HCT116 (cell line): ENCODE measurements at regions not wholly inside any gene's neighbourhood (a gene's known extent, or its start where the extent isn't known, plus 50 kb on each side); places are given as distances from the start of the nearest gene placed in this dataset.

Experiments used
- ATF3 ChIP-seq: IDR thresholded peaks from 2 replicates; pipeline ENCODE4 v1.6.1; 2012
- CTCF ChIP-seq, 3 experiments: fragments of 200-600 bp in 1 of 3; sonication (generic) in 1 of 3; IDR thresholded peaks in 2 of 3; conservative IDR thresholded peaks in 1 of 3; 2 replicates each; pipeline ENCODE4 v1.5.1; 2012 to 2017; ENCODE audit warnings: low read depth in 2 of 3, low read length in 2 of 3, antibody characterized with exemption in 1 of 3, borderline replicate concordance in 1 of 3, control low read depth in 1 of 3, mild to moderate bottlenecking in 1 of 3, mixed read lengths in 1 of 3, mixed run types in 1 of 3, moderate library complexity in 1 of 3; ENCODE audit not compliant: insufficient read depth in 1 of 3
- ELF1 ChIP-seq: IDR thresholded peaks from 2 replicates; pipeline ENCODE4 v1.6.1; 2012; ENCODE audit warnings: low read depth, borderline replicate concordance
- EZH2 ChIP-seq: fragments of 200-600 bp; sonication (generic); IDR thresholded peaks from 2 replicates; pipeline ENCODE4 v1.6.1; 2017; ENCODE audit warnings: antibody characterized with exemption, mixed run types
- MAX ChIP-seq: IDR thresholded peaks from 2 replicates; pipeline ENCODE4 v1.6.1; 2012
- POLR2A ChIP-seq: IDR thresholded peaks from 2 replicates; pipeline ENCODE4 v1.7.0; 2011; ENCODE audit warnings: borderline replicate concordance; ENCODE audit not compliant: insufficient read depth, insufficient read length; ENCODE audit errors: extremely low read depth
- POLR2AphosphoS5 ChIP-seq: IDR thresholded peaks from 2 replicates; pipeline ENCODE4 v1.6.1; 2011; ENCODE audit warnings: mild to moderate bottlenecking, low read depth, low read length, moderate library complexity
- YY1 ChIP-seq: IDR thresholded peaks from 2 replicates; pipeline ENCODE4 v1.6.1; 2011; ENCODE audit warnings: low read length, low read depth, moderate library complexity, mild to moderate bottlenecking; ENCODE audit not compliant: insufficient replicate concordance; ENCODE audit errors: extremely low read depth
- ZFX ChIP-seq: fragments of 450-650 bp; IDR thresholded peaks from 2 replicates; pipeline ENCODE4 v1.6.1; 2017

GRCh38 chr19:28908941-28909340 lies 304.0 kb downstream of the UQCRFS1 start:
- TF ChIP-seq ATF3, result no peak
- no peak for TF ChIP-seq POLR2AphosphoS5
- no peak for TF ChIP-seq ELF1
- TF ChIP-seq ZFX, result no peak
- TF ChIP-seq CTCF (IDR thresholded peaks at IDR 0.05 in 2 of 3, conservative IDR thresholded peaks at IDR 0.05 in 1 of 3; ENCODE audit: borderline replicate concordance in 1 of 3, insufficient read depth in 1 of 3, low read depth in 2 of 3, low read length in 2 of 3), result no peak
- TF ChIP-seq EZH2, result no peak
- TF ChIP-seq MAX, result no peak
- TF ChIP-seq YY1, result no peak
- no peak for TF ChIP-seq POLR2A
